Skeletal muscle satellite cell (primary cell): ENCODE measurements at regions not wholly inside any gene's neighbourhood (a gene's known extent, or its start where the extent isn't known, plus 50 kb on each side); places are given as distances from the start of the nearest gene placed in this dataset. TPM values are rescaled to one million over a fixed set of nuclear protein-coding genes. Genes with fewer than 3 reads are reported as not detected.

Experiments
- H3K27me3 ChIP-seq: 2 replicates; pipeline ENCODE4 v1.7.0; 2013; ENCODE audit warnings: low read length; ENCODE audit not compliant: control insufficient read depth, insufficient read depth
- H3K36me3 ChIP-seq: 2 replicates; pipeline ENCODE4 v1.7.0; 2013; ENCODE audit warnings: mild to moderate bottlenecking, control low read depth, low read length; ENCODE audit not compliant: insufficient read depth
- H3K4me1 ChIP-seq: 2 replicates; pipeline ENCODE4 v1.7.0; 2013; ENCODE audit warnings: low read length; ENCODE audit not compliant: control insufficient read depth, insufficient read depth
- H3K4me2 ChIP-seq: 2 replicates; pipeline ENCODE4 v1.7.0; 2013; ENCODE audit warnings: mild to moderate bottlenecking, low read length
- H3K4me3 ChIP-seq: 2 replicates; pipeline ENCODE4 v1.7.0; 2013; ENCODE audit warnings: low read length
- H3K9ac ChIP-seq: 2 replicates; pipeline ENCODE4 v1.7.0; 2013; ENCODE audit warnings: mild to moderate bottlenecking, low read depth, low read length, moderate library complexity
- H3K9me3 ChIP-seq: replicated peaks from 2 replicates; pipeline ENCODE4 v1.7.0; 2013; ENCODE audit warnings: mild to moderate bottlenecking, control low read depth, low read length
- small RNA-seq: library from RNA; depleted of rRNA; stranded (forward); fragments of <200 nt; gene quantifications from one replicate; pipeline ENCODE3, GENCODE V24; 2012

DNA sequence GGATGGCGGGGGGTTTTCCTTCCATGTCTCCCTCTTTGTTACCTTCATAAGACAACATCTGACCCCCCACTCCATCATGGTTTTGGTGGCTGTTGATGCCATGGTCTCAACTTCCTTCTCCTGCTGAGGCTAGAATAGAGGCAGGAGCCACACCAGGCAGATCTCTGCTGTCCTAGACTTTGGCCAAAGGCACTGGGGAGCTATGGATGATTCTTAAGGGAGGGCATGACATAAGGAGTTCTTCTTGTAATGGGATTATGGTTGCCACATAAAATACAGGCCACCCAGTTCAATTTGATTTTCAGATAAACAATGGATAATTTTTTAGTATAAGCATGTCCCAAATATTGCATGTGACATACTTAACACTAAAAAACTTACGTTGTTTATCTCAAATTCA lies 52.2 kb upstream of the IER5L start:
- Histone ChIP-seq H3K9ac (no peak overlapping the region), H3K4me3 (no peak overlapping the region), H3K4me2 (no peak overlapping the region), H3K4me1 (peaks cover 9% of the 10 kb centered on the region), H3K9me3 (peaks cover 5% of the 10 kb centered on the region), H3K36me3 (no peaks in the 10 kb centered on the region), H3K27me3 (peaks cover 3% of the 10 kb centered on the region)

Small RNAs in the stretch of these regions (small RNA-seq; reads per million reads assigned to genes)
- gene AL353803.5 (not detected), gene RN7SL159P (not detected)
